ENCODE measurements at regions not wholly inside any gene's neighbourhood (a gene's known extent, or its start where the extent isn't known, plus 50 kb on each side); places are given as distances from the start of the nearest gene placed in this dataset.
"Not testable (repeated sequence)": the region's sequence is repeated elsewhere in the genome, so short reads cannot be mapped to it uniquely, and the experiment has no call there.

- not testable (repeated sequence) for DNase-seq
Measured at GRCh38 chr9:41754403-41754802, 374.8 kb downstream of the CNTNAP3B start.

DNA sequence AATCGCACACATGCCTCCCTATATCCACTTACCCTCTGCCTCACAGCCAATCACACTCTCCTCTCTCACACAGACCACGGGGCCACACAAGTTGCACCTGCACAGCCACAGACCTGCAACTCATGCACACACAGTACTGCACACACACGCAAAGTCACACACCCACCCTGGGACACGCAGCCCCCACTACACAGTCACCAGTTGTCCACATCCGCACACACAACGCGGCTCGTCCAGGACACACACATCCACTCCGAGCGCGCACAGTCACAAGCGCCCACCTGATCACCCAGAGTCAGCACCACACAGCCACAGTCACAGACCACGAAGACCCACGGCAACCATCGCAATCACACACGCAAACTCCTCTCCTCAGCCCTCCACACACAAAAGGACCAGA, 387.3 kb downstream of the CNTNAP3B start:
- DNase-seq = not testable (repeated sequence)

DNA sequence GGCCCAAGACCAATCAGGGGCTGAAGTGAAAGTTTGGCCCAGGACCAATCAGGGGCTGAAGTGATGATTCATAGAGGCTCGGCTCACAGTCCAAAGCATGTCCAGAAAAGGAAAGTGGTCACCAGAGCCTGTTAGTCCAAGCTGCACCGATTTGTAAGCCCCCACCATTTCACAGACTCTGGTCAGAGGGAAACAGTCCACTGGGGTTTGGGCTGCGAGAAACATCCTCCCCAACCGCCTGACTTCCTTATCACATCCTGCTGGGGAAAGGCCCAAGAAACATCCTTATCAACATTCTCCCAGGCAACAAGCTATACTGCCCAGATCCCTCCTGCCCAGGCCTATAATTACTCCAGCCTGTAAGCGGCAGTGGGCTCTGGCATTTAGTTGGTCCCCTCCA, 388.1 kb downstream of the CNTNAP3B start:
- not testable (repeated sequence) for DNase-seq

DNA sequence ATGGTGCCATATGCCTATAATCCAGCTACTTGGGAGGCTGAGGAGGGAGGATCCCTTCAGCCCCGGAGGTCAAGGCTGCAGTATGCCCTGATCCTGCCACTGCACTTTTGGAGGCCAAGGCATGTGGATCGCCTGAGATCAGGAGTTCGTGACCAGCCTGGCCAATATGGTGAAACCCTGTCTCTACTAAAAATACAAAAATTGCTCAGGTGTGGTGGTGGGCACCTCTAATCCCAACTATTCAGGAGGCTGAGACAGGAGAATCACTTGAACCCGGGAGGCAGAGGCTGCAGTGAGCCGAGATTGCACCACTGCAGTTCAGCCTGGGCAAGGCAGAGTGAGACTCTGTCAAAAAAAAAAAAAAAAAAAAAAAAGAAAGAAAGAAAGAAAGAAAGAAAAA, 390.5 kb downstream of the CNTNAP3B start:
- DNase-seq = not testable (repeated sequence)

DNA sequence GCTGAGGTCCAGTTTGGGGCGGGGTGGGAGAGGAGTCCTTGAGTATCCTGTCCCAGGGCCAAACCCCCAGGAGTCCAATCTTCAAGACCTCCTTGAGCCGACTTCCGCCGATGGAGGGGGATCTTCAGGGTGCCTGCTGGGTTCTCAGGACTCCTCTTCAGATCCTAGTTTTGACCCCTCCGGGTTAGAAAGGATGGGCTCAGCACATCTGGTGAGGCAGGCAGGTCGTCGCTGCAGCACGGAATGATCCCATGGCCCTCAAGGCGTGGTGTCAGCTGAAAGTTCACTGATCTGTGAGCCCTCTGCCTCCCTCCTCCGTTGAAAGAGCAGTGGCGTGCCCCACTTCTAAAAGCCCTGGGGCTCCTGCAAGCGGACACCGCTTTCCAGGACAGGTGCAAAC, 430.0 kb downstream of the CNTNAP3B start:
- DNase-seq = not testable (repeated sequence)

DNA sequence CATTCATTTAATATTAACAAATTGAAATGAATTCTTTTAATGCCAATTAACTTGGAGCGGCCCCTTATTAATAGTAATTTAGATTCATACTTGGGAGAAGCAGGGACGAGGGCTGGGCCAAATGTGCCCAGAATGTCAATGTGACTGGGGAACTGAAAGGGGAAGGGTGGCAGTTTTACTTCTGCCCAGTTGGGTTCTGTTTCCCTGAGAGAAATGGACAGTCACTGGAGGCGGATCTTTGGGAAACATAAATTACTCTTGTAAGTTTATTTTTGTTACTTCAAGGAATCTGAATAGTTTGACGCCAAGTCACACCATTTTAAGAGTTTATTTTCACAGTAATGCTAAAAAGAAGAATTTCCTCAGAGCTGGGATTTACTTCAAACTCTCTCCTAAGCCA, 432.1 kb downstream of the CNTNAP3B start:
- peak in 1 of 2 donors; percentile 7 for DNase-seq

GRCh38 chr9:41679312-41679711, 449.9 kb downstream of the CNTNAP3B start:
- not testable (repeated sequence) for DNase-seq

GRCh38 chr9:41663497-41664036, 465.7 kb downstream of the CNTNAP3B start:
- DNase-seq = not testable (repeated sequence)

DNA sequence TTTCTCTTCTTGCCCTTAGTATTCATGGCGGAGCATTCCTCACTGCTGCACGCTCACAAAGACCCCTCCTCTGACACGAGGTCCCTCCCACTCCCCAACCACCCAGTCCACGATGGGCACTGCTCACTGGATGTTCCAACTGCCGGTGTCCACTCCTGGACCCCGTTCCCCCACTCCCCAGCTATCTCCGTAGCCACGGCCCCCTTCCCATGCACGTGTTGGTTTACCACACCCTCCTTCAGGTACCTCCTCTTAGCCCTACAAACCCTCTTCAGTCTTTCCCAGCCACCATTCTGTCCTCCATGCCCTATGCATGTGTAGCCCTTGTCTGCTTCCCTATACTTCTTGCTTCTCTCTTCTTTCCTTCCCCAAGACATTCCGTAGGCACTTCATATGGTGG, 469.6 kb upstream of the ZNG1F start:
- DNase-seq = not testable (repeated sequence)

- not testable (repeated sequence) for DNase-seq
Measured at GRCh38 chr9:41658116-41658515, 469.0 kb upstream of the ZNG1F start.

DNA sequence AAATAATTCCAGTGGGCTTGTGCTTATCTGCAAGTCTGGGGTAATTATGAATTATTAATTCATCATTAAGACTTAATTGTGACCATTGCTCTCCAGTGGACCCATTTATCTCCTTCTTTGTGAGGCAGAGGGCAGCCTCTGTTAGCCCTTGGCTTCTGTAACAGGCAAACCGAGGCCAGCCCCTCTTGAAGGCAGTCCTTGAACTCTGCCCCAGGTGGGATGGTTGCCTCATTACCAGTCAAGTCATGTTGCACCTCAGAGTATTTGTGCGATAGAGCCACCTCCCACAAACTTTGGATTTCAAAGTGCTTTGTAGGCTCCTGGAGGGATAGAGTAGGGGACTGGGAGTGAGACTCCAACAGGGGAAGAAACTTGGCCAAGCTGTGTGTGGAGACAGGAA, 468.0 kb upstream of the ZNG1F start:
- not testable (repeated sequence) for DNase-seq

- peak in 1 of 2 donors; percentile 13 for DNase-seq
Measured at GRCh38 chr9:41655071-41655554, 466.0 kb upstream of the ZNG1F start.

DNA sequence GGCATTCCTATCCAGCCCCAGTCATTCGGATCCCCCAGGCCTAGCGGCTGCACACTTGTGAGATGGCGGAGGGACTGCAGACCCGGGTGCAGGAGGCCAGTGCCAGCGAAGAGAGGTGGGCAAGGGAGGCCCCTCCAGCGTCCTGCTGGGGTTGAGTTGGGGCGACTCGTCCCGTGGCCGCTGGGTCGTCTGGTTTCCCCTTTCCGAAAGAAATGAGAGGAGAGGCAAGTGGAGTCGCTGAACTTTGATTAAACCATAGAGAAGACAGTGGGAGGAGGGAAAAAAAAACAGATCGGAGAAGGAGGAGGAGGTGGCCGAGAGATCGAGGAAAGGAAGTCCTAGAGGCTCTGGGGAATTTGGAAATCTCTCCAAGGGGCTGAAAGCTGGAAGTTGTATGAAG, 465.2 kb upstream of the ZNG1F start:
- DNase-seq = not testable (repeated sequence)

DNA sequence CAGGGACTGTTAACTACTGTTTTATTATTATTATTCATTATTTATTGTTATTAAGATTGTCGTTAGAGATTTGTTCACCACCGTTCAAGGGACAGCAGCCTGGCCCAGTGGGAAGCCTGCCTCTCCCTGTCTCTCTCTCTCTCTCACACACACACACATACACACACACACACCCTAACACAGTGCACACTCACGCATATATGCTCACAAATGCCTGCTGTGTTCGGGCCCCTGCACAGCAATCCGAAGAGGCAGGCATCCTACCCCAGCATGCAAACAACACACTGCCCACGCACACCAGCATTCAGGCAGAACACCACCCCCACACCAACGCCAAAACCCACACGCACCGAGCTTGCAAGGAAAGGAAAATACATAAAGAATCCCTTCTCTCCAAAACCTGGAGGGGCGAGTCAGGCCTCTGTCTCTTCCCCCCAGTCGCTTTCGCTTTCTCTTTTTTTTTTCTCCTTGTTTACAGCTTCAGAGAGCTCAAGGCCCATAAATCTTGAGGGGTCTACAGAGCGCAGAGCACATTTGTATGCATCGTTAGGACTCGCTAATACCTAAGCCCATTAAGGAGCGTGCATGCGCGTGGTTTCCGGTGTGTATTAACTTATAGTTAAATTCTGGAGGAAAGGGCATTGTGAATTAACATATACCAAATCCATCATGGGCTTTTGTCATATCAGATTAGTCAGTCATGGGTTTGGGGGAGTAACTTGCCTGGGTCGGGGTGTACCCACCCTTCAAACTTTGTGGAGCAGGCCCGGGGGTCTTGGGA, 464.6 kb upstream of the ZNG1F start:
- DNase-seq = not testable (repeated sequence)

- DNase-seq = not testable (repeated sequence)
Measured at GRCh38 chr9:41652800-41653199, 463.7 kb upstream of the ZNG1F start.

DNA sequence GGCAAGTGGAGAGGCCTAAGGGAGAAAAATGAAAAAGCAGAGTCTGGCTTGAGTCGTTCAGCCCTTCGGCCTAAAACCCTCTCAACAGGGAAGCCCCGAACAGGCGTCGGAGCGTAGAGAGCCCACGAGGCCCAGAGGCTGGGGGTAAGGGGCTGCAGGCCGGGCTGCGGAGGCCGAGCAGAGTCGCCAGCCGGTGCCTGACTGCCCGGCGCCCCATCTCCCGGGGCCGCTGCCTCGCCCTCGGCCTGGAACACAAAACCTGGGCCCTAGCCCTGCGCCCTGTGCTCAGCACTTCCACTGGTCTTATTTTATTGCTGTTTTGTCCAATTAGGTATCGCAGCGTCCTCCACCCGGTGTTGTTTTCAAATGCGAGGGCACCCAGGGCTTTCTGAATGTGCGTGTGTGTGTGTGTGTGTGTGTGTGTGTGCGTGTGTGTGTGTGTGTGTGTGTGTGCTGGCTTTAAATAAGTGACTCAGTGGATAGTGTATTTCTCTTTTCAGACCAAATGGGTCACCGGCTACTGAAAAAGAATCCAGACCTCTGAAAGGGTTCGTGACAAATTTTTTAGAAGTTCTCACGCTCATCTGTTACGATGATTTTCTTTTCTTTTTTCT, 463.1 kb upstream of the ZNG1F start:
- DNase-seq = not testable (repeated sequence)

GRCh38 chr9:41650086-41650485, 461.0 kb upstream of the ZNG1F start:
- not testable (repeated sequence) for DNase-seq

- DNase-seq = peak in 1 of 2 donors; percentile 61
Measured at GRCh38 chr9:41648564-41648963, 459.4 kb upstream of the ZNG1F start.

- not testable (repeated sequence) for DNase-seq
Measured at GRCh38 chr9:41646246-41646645, 457.1 kb upstream of the ZNG1F start.

DNA sequence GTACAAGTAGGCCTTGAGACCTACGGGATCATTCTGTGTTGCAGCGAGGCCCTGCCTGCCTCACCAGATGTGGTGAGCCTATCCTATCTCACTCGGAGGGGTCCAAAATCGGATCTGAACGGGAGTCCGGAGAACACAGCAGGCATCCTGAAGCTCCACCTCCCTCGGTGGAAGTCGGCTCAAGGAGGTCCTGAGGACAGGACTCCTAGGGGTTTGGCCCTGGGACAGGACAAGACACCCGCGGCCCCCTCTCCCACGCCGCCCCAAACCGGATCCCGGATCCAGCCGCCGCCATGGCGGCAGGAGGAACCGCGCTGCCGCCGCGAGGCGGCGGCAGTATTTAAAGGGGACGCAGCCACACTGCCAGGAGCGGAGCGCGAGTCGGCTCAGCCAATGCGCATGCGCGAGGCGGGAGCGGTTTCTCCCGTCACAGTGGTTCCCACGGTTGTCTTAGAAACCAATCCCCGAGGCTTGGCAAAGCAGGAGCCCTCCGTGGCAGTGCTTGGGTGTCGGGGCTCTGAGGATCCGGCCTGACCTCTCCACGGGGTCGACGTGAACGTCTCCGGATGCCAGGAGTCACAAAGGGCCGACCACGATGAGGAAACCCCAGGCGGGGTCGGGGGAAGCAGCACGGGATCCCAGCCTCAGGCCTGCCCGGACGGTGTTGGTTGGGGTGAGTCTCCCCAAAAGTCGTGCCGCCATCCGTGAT, 454.6 kb upstream of the ZNG1F start:
- peak; percentile 67 to 74 for DNase-seq

DNA sequence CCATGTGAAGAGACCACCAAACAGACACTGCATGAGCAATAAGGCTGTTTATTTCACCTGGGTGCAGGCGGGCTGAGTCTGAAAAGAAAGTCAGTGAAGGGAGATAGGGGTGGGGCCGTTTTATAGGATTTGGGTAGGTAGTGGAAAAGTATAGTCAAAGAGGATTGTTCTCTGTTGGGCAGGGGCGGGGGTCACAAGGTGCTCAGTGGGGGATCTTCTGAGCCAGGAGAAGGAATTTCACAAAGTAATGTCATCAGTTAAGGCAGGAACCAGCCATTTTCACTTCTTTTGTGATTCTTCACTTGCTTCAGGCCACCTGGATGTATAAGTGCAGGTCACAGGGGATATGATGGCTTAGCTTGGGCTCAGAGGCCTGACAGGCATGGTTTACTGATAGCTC, 444.6 kb upstream of the ZNG1F start:
- DNase-seq = not testable (repeated sequence)

DNA sequence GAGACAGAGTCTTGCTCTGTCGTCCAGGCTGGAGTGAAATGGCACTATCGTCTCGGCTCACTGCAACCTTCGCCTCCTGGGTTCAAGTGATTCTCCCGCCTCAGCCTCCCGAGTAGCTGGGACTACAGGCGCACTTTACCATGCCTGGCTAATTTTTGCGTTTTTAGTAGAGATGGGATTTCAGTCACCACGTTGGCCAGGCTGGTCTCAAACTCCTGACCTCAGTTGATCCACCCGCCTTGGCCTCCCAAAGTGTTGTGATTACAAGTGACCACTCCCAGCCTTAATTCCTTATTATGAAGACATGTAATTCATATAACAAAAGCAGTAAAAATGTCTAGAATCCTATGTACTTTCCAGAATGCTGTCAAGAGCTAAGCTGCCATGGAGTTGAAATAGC, 434.5 kb upstream of the ZNG1F start:
- DNase-seq = not testable (repeated sequence)

DNA sequence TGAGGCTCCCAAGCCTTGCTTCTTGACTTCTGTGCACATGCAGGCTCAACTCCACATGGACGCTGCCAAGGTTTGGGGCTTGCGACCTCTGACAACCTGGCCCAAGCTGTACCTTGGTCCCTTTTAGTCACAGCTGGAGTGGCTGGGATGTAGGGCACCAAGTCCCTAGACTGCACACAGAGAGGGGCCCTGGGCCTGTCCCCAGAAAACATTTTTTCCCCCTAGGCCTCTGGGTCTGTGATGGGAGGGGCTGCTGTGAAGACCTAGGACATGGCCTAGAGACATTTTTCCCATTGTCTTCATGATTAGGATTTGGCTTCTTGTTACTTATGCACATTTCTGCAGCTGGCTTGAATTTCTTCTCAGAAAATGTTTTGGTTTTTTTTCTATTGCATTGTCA, 430.1 kb upstream of the ZNG1F start:
- not testable (repeated sequence) for DNase-seq

All from CD4-positive, alpha-beta T cell treated with Interferon alpha-2 for 1 hour (primary cell).